ENCODE measurements at regions not wholly inside any gene's neighbourhood (a gene's known extent, or its start where the extent isn't known, plus 50 kb on each side); places are given as distances from the start of the nearest gene placed in this dataset.

GRCh38 chr2:45237850-45238542, 228.7 kb upstream of the SIX2 start:
- no peak overlapping the region for H3K4me2 ChIP-seq (ENCODE audit: low read length)
- H3K79me2 ChIP-seq (replicated peaks; ENCODE audit: insufficient read depth, low read length) = no peaks in the 10 kb centered on the region
- no peaks in the 10 kb centered on the region for H3K9me3 ChIP-seq (ENCODE audit: low read length)
- TF ChIP-seq POLR2AphosphoS5 (IDR thresholded peaks at IDR 0.05) (no peak), TAF1 (IDR thresholded peaks at IDR 0.05; ENCODE audit: low read depth) (no peak), MXI1 (conservative IDR thresholded peaks at IDR 0.05; ENCODE audit: poor library complexity, severe bottlenecking) (no peak), EP300 (conservative IDR thresholded peaks at IDR 0.05; ENCODE audit: poor library complexity, severe bottlenecking) (no peak), EZH2 (IDR thresholded peaks at IDR 0.05; ENCODE audit: borderline replicate concordance, insufficient read depth, low read length, poor library complexity, severe bottlenecking) (no peak), SMC3 (conservative IDR thresholded peaks at IDR 0.05; ENCODE audit: poor library complexity) (no peak), RAD21 (conservative IDR thresholded peaks at IDR 0.05) (no peak), REST (IDR thresholded peaks at IDR 0.05; ENCODE audit: borderline replicate concordance) (no peak)
- TF ChIP-seq, protein P1, sequence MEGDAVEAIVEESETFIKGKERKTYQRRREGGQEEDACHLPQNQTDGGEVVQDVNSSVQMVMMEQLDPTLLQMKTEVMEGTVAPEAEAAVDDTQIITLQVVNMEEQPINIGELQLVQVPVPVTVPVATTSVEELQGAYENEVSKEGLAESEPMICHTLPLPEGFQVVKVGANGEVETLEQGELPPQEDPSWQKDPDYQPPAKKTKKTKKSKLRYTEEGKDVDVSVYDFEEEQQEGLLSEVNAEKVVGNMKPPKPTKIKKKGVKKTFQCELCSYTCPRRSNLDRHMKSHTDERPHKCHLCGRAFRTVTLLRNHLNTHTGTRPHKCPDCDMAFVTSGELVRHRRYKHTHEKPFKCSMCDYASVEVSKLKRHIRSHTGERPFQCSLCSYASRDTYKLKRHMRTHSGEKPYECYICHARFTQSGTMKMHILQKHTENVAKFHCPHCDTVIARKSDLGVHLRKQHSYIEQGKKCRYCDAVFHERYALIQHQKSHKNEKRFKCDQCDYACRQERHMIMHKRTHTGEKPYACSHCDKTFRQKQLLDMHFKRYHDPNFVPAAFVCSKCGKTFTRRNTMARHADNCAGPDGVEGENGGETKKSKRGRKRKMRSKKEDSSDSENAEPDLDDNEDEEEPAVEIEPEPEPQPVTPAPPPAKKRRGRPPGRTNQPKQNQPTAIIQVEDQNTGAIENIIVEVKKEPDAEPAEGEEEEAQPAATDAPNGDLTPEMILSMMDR (IDR thresholded peaks at IDR 0.05; ENCODE audit: poor library complexity, severe bottlenecking) = no peak
- H3K9me2 ChIP-seq (ENCODE audit: insufficient read depth, low read length) = no peaks in the 10 kb centered on the region
- H3K4me3 ChIP-seq (ENCODE audit: low read length) = no peak overlapping the region
- no peak overlapping the region for H3K9ac ChIP-seq (ENCODE audit: low read length)
- no peak overlapping the region for H3K27ac ChIP-seq (ENCODE audit: low read length)
- H3K27me3 ChIP-seq (ENCODE audit: insufficient read depth, low read depth, low read length) = no peaks in the 10 kb centered on the region
- H3K36me3 ChIP-seq (ENCODE audit: insufficient read depth, low read length) = no peaks in the 10 kb centered on the region
- H4K20me1 ChIP-seq (ENCODE audit: insufficient read depth) = no peaks in the 10 kb centered on the region
- H3F3A ChIP-seq (ENCODE audit: insufficient read depth, low read length, poor library complexity, severe bottlenecking) = peaks cover 3% of the 10 kb centered on the region
- H2AFZ ChIP-seq (ENCODE audit: low read depth, low read length) = no peak overlapping the region

DNA sequence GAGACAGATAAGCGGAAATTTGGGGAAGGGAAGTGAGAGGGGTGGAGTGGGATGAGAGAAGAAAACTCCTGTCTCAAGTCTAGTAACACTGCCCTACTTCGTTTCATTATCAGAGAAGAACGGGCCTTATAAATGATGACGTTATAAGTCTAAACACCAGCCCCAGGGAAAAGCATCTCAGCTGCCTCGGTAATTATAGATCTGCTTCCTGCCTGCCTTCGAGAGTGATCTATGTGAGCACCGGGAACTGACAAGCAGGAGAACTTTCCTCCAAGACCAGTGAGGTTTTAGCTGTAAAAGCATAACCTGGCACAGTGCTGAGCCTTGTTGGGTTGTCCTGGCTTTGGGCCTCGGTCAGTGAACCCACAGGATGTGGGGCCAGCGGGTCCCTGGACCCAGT, 227.9 kb upstream of the SIX2 start:
- Histone ChIP-seq H4K20me1 (ENCODE audit: insufficient read depth) (no peaks in the 10 kb centered on the region), H2AFZ (ENCODE audit: low read depth, low read length) (no peak overlapping the region), H3F3A (ENCODE audit: insufficient read depth, low read length, poor library complexity, severe bottlenecking) (peaks cover 3% of the 10 kb centered on the region), H3K36me3 (ENCODE audit: insufficient read depth, low read length) (no peaks in the 10 kb centered on the region), H3K9me3 (ENCODE audit: low read length) (no peaks in the 10 kb centered on the region), H3K27ac (ENCODE audit: low read length) (no peak overlapping the region), H3K27me3 (ENCODE audit: insufficient read depth, low read depth, low read length) (no peaks in the 10 kb centered on the region), H3K4me3 (ENCODE audit: low read length) (no peak overlapping the region), H3K79me2 (replicated peaks; ENCODE audit: insufficient read depth, low read length) (no peaks in the 10 kb centered on the region), H3K9me2 (ENCODE audit: insufficient read depth, low read length) (no peaks in the 10 kb centered on the region), H3K4me2 (ENCODE audit: low read length) (no peak overlapping the region), H3K9ac (ENCODE audit: low read length) (no peak overlapping the region)
- TF ChIP-seq REST (IDR thresholded peaks at IDR 0.05; ENCODE audit: borderline replicate concordance) = no peak
- no peak for TF ChIP-seq EP300 (conservative IDR thresholded peaks at IDR 0.05; ENCODE audit: poor library complexity, severe bottlenecking)
- no peak for TF ChIP-seq SMC3 (conservative IDR thresholded peaks at IDR 0.05; ENCODE audit: poor library complexity)
- TF ChIP-seq TAF1 (IDR thresholded peaks at IDR 0.05; ENCODE audit: low read depth) = no peak
